GM12878 (cell line): ENCODE measurements at regions not wholly inside any gene's neighbourhood (a gene's known extent, or its start where the extent isn't known, plus 50 kb on each side); places are given as distances from the start of the nearest gene placed in this dataset.

ENCODE experiments used
- ATAC-seq: fragments of 200-7000 bp; cut with Tn5 transposase; 3 replicates; pipeline ENCODE4 v1.9.1; 2020; ENCODE audit warnings: mild to moderate bottlenecking, moderate library complexity
- BruUV-seq: library from RNA; stranded (reverse); fragments of 400-500 nt; replicated peaks from 2 replicates; lab custom pipeline; 2021; lab: Mats Ljungman, UMichigan
- CTCF ChIA-PET: fragments of 300-600 bp; sonication (Branson Sonifier 250); formaldehyde crosslinking; extraction: SDS; loops from one replicate; lab custom pipeline; 2021; ENCODE audit warnings: inconsistent platforms; lab: Yijun Ruan, JAX
- POLR2A ChIA-PET: fragments of 350-600 bp; formaldehyde crosslinking; extraction: SDS; loops from one replicate; lab custom pipeline; 2021; ENCODE audit warnings: inconsistent platforms; lab: Charles Lee
- RAD21 ChIA-PET: fragments of 300-600 bp; sonication (Branson Sonifier 250); formaldehyde crosslinking; loops from one replicate; lab custom pipeline; 2023; ENCODE audit warnings: antibody characterized with exemption; ENCODE audit not compliant: unreplicated experiment; lab: Charles Lee
- SMC1A ChIA-PET: fragments of 300-600 bp; sonication (Branson Sonifier 250); formaldehyde crosslinking; loops from one replicate; lab custom pipeline; 2023; ENCODE audit not compliant: unreplicated experiment, uncharacterized antibody; lab: Charles Lee
- DNase-seq: peaks from one replicate; pipeline ENCODE4 v3.0.0-alpha.2; 2011; ENCODE audit warnings: low read depth, low spot score
- FAIRE-seq: peaks from 3 replicates; lab custom pipeline; 2011; peaks lifted over from hg19 to GRCh38; lab: Jason Lieb, UNC
- H2AFZ ChIP-seq: 2 replicates; pipeline ENCODE4 v1.6.0; 2011; ENCODE audit warnings: low read depth, low read length, control low read depth; ENCODE audit not compliant: control insufficient read depth
- H3K27ac ChIP-seq: 2 replicates; pipeline ENCODE4 v1.5.1; 2011; ENCODE audit warnings: control low read depth; ENCODE audit not compliant: control insufficient read depth, insufficient read depth
- H3K27me3 ChIP-seq, 2 experiments: replicated peaks in 1 of 2; 2 replicates each; pipeline versions ENCODE4 v1.6.0 to v1.6.1; 2011; ENCODE audit warnings: low read length in 1 of 2; ENCODE audit not compliant: control insufficient read depth in 2 of 2, insufficient read depth in 2 of 2
- H3K36me3 ChIP-seq, 2 experiments: 2 replicates each; pipeline ENCODE4 v1.5.1; 2011; ENCODE audit warnings: low read length in 1 of 2; ENCODE audit not compliant: control insufficient read depth in 2 of 2, insufficient read depth in 2 of 2
- H3K4me1 ChIP-seq: 2 replicates; pipeline ENCODE4 v1.6.1; 2011; ENCODE audit warnings: mild to moderate bottlenecking, low read length, moderate library complexity, mixed read lengths; ENCODE audit not compliant: control insufficient read depth, insufficient read depth
- H3K4me2 ChIP-seq: 2 replicates; pipeline ENCODE4 v1.6.0; 2011; ENCODE audit warnings: control low read depth; ENCODE audit not compliant: control insufficient read depth, insufficient read depth
- H3K4me3 ChIP-seq: fragments of 200-600 bp; sonication (generic); 2 replicates; pipeline ENCODE4 v1.5.1; 2016
- H3K79me2 ChIP-seq: 2 replicates; pipeline ENCODE4 v1.6.0; 2011; ENCODE audit warnings: low read length; ENCODE audit not compliant: control insufficient read depth, insufficient read depth
- H3K9ac ChIP-seq: 2 replicates; pipeline ENCODE4 v1.8.0; 2011; ENCODE audit warnings: low read length, control low read depth, mixed read lengths; ENCODE audit not compliant: control insufficient read depth, insufficient read depth
- H3K9me3 ChIP-seq: replicated peaks from 3 replicates; pipeline ENCODE4 v1.5.1; 2011; ENCODE audit warnings: mild to moderate bottlenecking, low read length; ENCODE audit not compliant: control insufficient read depth, insufficient read depth
- H4K20me1 ChIP-seq: 2 replicates; pipeline ENCODE4 v1.6.0; 2011; ENCODE audit not compliant: control insufficient read depth, insufficient read depth
- BRCA1 ChIP-seq: IDR thresholded peaks from 2 replicates; pipeline ENCODE4 v1.6.1; 2011; ENCODE audit warnings: low read depth, low read length, improper control_type of control experiment
- CBFB ChIP-seq: IDR thresholded peaks from 2 replicates; pipeline ENCODE4 v1.6.1; 2016; ENCODE audit warnings: antibody characterized with exemption, low read depth
- CUX1 ChIP-seq: IDR thresholded peaks from 2 replicates; pipeline ENCODE4 v1.6.1; 2012; ENCODE audit warnings: improper control_type of control experiment, low read depth, low read length; ENCODE audit not compliant: insufficient replicate concordance
- EZH2 ChIP-seq: IDR thresholded peaks from 2 replicates; pipeline ENCODE4 v1.6.1; 2012; ENCODE audit warnings: low read depth, mild to moderate bottlenecking, control low read depth, inconsistent platforms, low read length, borderline replicate concordance; ENCODE audit not compliant: control insufficient read depth
- PBX3 ChIP-seq: IDR thresholded peaks from 2 replicates; pipeline ENCODE4 v1.6.1; 2011; ENCODE audit warnings: mild to moderate bottlenecking, low read depth, low read length, moderate library complexity; ENCODE audit not compliant: insufficient replicate concordance
- RAD21 ChIP-seq: IDR thresholded peaks from 2 replicates; pipeline ENCODE4 v1.6.1; 2011; ENCODE audit warnings: mild to moderate bottlenecking, low read depth, low read length, moderate library complexity; ENCODE audit not compliant: insufficient read depth
- RB1 ChIP-seq: fragments of 450-650 bp; formaldehyde crosslinking; IDR thresholded peaks from 2 replicates; pipeline ENCODE4 v1.6.1; 2017; ENCODE audit warnings: mild to moderate bottlenecking, borderline replicate concordance
- SMC3 ChIP-seq: IDR thresholded peaks from 2 replicates; pipeline ENCODE4 v1.6.1; 2011; ENCODE audit warnings: low read length, improper control_type of control experiment, borderline replicate concordance
- SP1 ChIP-seq: IDR thresholded peaks from one replicate; pipeline ENCODE4 v1.6.1; 2011; ENCODE audit warnings: low read depth, low read length
- ZNF207 ChIP-seq: fragments of 450-650 bp; IDR thresholded peaks from 2 replicates; pipeline ENCODE4 v1.6.1; 2014; ENCODE audit warnings: antibody characterized with exemption, mild to moderate bottlenecking, borderline replicate concordance
- ZNF384 ChIP-seq: IDR thresholded peaks from 2 replicates; pipeline ENCODE4 v1.6.1; 2012; ENCODE audit warnings: low read depth, mild to moderate bottlenecking, low read length, improper control_type of control experiment, borderline replicate concordance
- WGBS: methylation state at CpG from one replicate; pipeline ENCODE4 v1.1.6; 2016; ENCODE audit warnings: low lambda C conversion rate; ENCODE audit not compliant: insufficient replicate concordance, insufficient coverage; ENCODE audit errors: missing lambda C conversion rate; 5-methylcytosine and 5-hydroxymethylcytosine counted together
- in situ Hi-C: fragments of 300-500 bp; cut with MboI; formaldehyde crosslinking; loops from 9 replicates; pipeline ENCODE4 v1.14.3; 2018; ENCODE audit warnings: mixed read lengths
- intact Hi-C: fragments of 100-400 bp; cut with micrococcal nuclease; formaldehyde crosslinking; loops from one replicate; pipeline ENCODE4 v1.14.2; 2022; ENCODE audit not compliant: unreplicated experiment

GRCh38 chr10:91108820-91109219 lies 111.6 kb upstream of the PCGF5 start (continued):
- TF ChIP-seq BRCA1 (no peak), CUX1 (no peak), CBFB (no peak), RB1 (no peak), EZH2 (no peak), SP1 (no peak), SMC3 (no peak)

- ATAC-seq (no peak), FAIRE-seq (no peak), DNase-seq (no peak)
- Histone ChIP-seq H3K4me3 (no peak overlapping the region), H4K20me1 (no peaks in the 10 kb centered on the region), H3K9ac (no peak overlapping the region), H3K27me3 (no peaks in the 10 kb centered on the region), H3K79me2 (no peaks in the 10 kb centered on the region), H3K27ac (no peak overlapping the region), H3K4me1 (no peaks in the 10 kb centered on the region), H3K4me2 (no peak overlapping the region), H3K9me3 (no peaks in the 10 kb centered on the region), H3K36me3 (no peaks in the 10 kb centered on the region), H2AFZ (no peak overlapping the region)
- intact Hi-C loops (no loop called here), in situ Hi-C loops (no loop called here)
- BruUV-seq = no TSS peak
- ChIA-PET CTCF (no interaction called here), RAD21 (no interaction called here), POLR2A (no interaction called here), SMC1A (no interaction called here)
- no peak for TF ChIP-seq ZNF207
- no peak for TF ChIP-seq PBX3
- no peak for TF ChIP-seq ZNF384
- TF ChIP-seq RAD21 = no peak
- 26% methylated on average over 3 of the region's 3 CpGs for WGBS
Observed at GRCh38 chr10:91111060-91111459, 109.4 kb upstream of the PCGF5 start.
